OCI-LY3 (cell line): ENCODE measurements at regions not wholly inside any gene's neighbourhood (a gene's known extent, or its start where the extent isn't known, plus 50 kb on each side); places are given as distances from the start of the nearest gene placed in this dataset.

Experiments
- EZH2phosphoT487 ChIP-seq: fragments of 200-600 bp; shearing (Covaris generic); IDR thresholded peaks from 2 replicates; pipeline ENCODE4 v1.6.1; 2018; ENCODE audit warnings: antibody characterized with exemption, mixed run types, low read depth
- TF ChIP-seq, protein P1 (sequence below): fragments of 200-600, 300-600 bp; sonication (generic); IDR thresholded peaks from 2 replicates; pipeline ENCODE4 v1.5.1; 2014; ENCODE audit warnings: antibody characterized with exemption, low read length, low read depth

DNA sequence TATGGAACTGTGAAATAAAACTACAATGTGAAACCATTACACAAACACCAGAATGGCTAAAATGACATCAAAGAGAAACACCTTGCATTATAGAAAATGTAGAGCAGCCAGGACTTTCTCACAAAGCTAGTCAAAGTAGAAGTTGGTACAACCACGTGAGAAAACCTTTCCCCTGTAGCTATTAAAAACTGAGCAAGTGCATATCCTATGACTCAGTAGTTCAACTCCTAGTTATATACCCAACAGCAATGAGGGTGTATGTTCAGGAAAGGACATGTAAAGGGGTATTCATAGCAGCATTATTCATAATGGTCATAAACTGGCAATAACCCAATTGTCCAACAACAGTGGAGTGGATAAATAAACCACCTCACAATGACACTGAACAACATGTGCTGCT, 177.5 kb upstream of the NUDT10 start:
- TF ChIP-seq, protein P1, sequence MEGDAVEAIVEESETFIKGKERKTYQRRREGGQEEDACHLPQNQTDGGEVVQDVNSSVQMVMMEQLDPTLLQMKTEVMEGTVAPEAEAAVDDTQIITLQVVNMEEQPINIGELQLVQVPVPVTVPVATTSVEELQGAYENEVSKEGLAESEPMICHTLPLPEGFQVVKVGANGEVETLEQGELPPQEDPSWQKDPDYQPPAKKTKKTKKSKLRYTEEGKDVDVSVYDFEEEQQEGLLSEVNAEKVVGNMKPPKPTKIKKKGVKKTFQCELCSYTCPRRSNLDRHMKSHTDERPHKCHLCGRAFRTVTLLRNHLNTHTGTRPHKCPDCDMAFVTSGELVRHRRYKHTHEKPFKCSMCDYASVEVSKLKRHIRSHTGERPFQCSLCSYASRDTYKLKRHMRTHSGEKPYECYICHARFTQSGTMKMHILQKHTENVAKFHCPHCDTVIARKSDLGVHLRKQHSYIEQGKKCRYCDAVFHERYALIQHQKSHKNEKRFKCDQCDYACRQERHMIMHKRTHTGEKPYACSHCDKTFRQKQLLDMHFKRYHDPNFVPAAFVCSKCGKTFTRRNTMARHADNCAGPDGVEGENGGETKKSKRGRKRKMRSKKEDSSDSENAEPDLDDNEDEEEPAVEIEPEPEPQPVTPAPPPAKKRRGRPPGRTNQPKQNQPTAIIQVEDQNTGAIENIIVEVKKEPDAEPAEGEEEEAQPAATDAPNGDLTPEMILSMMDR = no peak
- TF ChIP-seq EZH2phosphoT487 = no peak
